Calu3 (cell line): ENCODE measurements at regions not wholly inside any gene's neighbourhood (a gene's known extent, or its start where the extent isn't known, plus 50 kb on each side); places are given as distances from the start of the nearest gene placed in this dataset.

Experiments
- BruUV-seq: library from RNA; stranded (reverse); fragments of 400-500 nt; replicated peaks from 2 replicates; lab custom pipeline; 2021; lab: Mats Ljungman, UMichigan
- CTCF ChIA-PET: fragments of 300-600 bp; sonication (Branson Sonifier 250); formaldehyde crosslinking; loops from one replicate; lab custom pipeline; 2022; ENCODE audit warnings: antibody characterized with exemption; lab: Charles Lee
- DNase-seq: peaks from one replicate; pipeline ENCODE4 v3.0.0; 2022
- H3K27ac Mint-ChIP-seq: one replicate; pipeline ENCODE4 v1.8.0; 2022; ENCODE audit warnings: mixed read lengths; ENCODE audit not compliant: unreplicated experiment
- H3K27me3 Mint-ChIP-seq: one replicate; pipeline ENCODE4 v1.8.0; 2022; ENCODE audit warnings: mixed read lengths; ENCODE audit not compliant: unreplicated experiment
- H3K36me3 Mint-ChIP-seq: one replicate; pipeline ENCODE4 v1.8.0; 2022; ENCODE audit warnings: mild to moderate bottlenecking, moderate library complexity, mixed read lengths; ENCODE audit not compliant: insufficient read depth, unreplicated experiment
- H3K4me1 Mint-ChIP-seq: one replicate; pipeline ENCODE4 v1.8.0; 2022; ENCODE audit warnings: mild to moderate bottlenecking, low read depth, mixed read lengths; ENCODE audit not compliant: unreplicated experiment
- H3K4me3 Mint-ChIP-seq: one replicate; pipeline ENCODE4 v1.8.0; 2022; ENCODE audit warnings: mild to moderate bottlenecking, low read depth, moderate library complexity, mixed read lengths; ENCODE audit not compliant: unreplicated experiment
- H3K9me3 Mint-ChIP-seq: one replicate; pipeline ENCODE4 v1.8.0; 2022; ENCODE audit warnings: low read depth, mixed read lengths; ENCODE audit not compliant: unreplicated experiment
- intact Hi-C: fragments of 100-400 bp; cut with micrococcal nuclease; formaldehyde crosslinking; loops from one replicate; pipeline ENCODE4 v1.10.0; 2022; ENCODE audit not compliant: unreplicated experiment
- TF ChIP-seq, protein P1 (sequence below): fragments of 200-600 bp; IDR thresholded peaks from one replicate; pipeline ENCODE4 v1.8.0; 2022; ENCODE audit warnings: antibody characterized with exemption; ENCODE audit not compliant: unreplicated experiment

DNA sequence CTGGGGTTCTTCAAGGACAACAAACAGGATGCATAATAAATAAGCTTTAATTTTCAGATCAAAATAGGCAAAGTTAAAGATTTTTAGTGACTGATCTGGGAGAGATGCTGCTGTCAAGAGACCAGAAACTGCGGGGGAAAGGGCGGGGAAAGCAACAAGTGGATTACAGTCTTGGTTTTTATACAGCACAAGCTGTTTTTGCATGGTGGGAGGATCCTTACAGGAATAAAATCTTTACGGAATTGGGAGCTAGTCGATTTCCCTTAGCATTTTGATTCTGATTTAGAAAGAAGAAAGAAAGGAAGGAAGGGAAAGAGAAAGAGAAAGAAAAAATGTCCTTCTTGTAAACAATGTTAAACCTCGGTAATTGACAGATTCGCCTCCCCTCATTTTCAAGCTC lies 242.3 kb upstream of the SP8 start:
- Mint-ChIP-seq H3K36me3 (no peaks in the 10 kb centered on the region), H3K4me1 (no peaks in the 10 kb centered on the region), H3K9me3 (no peaks in the 10 kb centered on the region), H3K27ac (no peak overlapping the region), H3K27me3 (peaks cover 65% of the 10 kb centered on the region), H3K4me3 (no peak overlapping the region)
- TF ChIP-seq, protein P1, sequence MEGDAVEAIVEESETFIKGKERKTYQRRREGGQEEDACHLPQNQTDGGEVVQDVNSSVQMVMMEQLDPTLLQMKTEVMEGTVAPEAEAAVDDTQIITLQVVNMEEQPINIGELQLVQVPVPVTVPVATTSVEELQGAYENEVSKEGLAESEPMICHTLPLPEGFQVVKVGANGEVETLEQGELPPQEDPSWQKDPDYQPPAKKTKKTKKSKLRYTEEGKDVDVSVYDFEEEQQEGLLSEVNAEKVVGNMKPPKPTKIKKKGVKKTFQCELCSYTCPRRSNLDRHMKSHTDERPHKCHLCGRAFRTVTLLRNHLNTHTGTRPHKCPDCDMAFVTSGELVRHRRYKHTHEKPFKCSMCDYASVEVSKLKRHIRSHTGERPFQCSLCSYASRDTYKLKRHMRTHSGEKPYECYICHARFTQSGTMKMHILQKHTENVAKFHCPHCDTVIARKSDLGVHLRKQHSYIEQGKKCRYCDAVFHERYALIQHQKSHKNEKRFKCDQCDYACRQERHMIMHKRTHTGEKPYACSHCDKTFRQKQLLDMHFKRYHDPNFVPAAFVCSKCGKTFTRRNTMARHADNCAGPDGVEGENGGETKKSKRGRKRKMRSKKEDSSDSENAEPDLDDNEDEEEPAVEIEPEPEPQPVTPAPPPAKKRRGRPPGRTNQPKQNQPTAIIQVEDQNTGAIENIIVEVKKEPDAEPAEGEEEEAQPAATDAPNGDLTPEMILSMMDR = no peak
- BruUV-seq = no TSS peak
- CTCF ChIA-PET = interaction anchor here (0.6 to 0.7 kb wide), 2 partner anchors 212 to 697 kb away, joined by 3 to 6 read pairs; no protein-coding TSS in a partner anchor
- intact Hi-C loops = no loop called here
- no peak for DNase-seq

DNA sequence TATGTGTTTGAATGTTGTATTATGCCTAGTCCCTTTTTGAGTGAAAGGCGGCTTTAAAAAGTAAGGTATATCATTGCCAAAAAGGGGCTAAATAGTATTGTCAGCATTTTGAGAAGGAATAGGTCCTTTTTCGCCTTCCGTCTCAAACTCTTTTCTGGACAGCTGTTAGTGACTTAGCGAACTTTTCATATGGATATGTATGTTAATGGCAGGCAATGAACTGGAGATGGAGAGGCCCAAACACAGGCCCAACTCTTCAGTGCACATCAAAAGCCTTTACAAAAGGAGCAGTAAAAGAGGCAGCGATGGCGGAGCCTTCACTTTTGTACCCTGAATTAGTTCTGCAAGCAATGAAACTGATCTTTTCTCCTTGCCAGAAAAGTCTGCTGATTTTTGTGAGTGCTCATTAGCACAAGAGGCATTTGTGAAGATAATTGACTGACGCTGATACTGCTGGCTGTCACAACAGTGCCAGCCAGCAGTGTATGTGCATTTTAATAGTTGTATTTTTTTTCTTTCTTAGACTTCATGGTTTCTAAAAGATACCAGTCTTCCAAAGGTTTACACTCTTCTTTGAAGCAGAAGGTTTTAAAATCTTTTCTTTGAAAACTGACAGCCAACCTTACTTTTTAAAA lies 243.7 kb upstream of the SP8 start:
- CTCF ChIA-PET = no interaction called here
- Mint-ChIP-seq H3K9me3 (no peaks in the 10 kb centered on the region), H3K27me3 (peaks cover 58% of the 10 kb centered on the region), H3K36me3 (no peaks in the 10 kb centered on the region), H3K27ac (no peak overlapping the region), H3K4me1 (no peaks in the 10 kb centered on the region), H3K4me3 (no peak overlapping the region)
- no peak for DNase-seq
- intact Hi-C loops = no loop called here
- BruUV-seq = no TSS peak
- TF ChIP-seq, protein P1 = no peak

DNA sequence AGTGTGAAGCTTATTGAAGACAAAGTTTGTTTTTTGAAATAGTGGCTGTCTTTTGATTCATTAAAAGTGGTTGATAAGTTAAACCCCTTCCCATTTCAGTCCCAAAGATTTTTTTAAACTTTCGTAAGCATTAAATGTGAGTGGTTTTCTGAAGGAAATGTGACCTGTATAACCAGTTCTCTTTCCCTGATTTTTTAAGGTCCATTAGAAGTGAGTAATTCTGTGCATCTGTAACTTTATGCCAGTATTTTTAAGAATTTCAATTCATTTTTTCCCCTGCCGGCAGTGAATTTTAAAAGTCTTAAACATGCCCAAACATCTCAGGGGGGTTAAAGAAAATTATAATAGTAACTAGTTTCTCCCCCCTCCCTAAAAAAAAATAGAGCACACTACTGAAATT lies 254.6 kb upstream of the SP8 start:
- DNase-seq = no peak
- CTCF ChIA-PET = no interaction called here
- TF ChIP-seq, protein P1 = no peak
- BruUV-seq = no TSS peak
- intact Hi-C loops = no loop called here
- peaks cover 5% of the 10 kb centered on the region for H3K9me3 Mint-ChIP-seq
- no peak overlapping the region for H3K27ac Mint-ChIP-seq
- no peak overlapping the region for H3K4me3 Mint-ChIP-seq
- H3K4me1 Mint-ChIP-seq = no peaks in the 10 kb centered on the region
- H3K36me3 Mint-ChIP-seq = no peaks in the 10 kb centered on the region
- peaks cover 81% of the 10 kb centered on the region for H3K27me3 Mint-ChIP-seq

- Mint-ChIP-seq H3K9me3 (peaks cover 5% of the 10 kb centered on the region), H3K27ac (no peak overlapping the region), H3K36me3 (no peaks in the 10 kb centered on the region), H3K4me1 (no peaks in the 10 kb centered on the region), H3K4me3 (no peak overlapping the region), H3K27me3 (peaks cover 77% of the 10 kb centered on the region)
- intact Hi-C loops = no loop called here
- DNase-seq = no peak
- CTCF ChIA-PET = no interaction called here
- TF ChIP-seq, protein P1 = no peak
- BruUV-seq = no TSS peak
These were observed 255.0 kb upstream of the SP8 start for GRCh38 chr7:21041666-21042065.
